WTC11 (cell line): ENCODE measurements at regions not wholly inside any gene's neighbourhood (a gene's known extent, or its start where the extent isn't known, plus 50 kb on each side); places are given as distances from the start of the nearest gene placed in this dataset.

Experiments used
- ATAC-seq: fragments of 200-7000 bp; cut with Tn5 transposase; 2 replicates; pipeline ENCODE4 v1.10.0; 2021; ENCODE audit warnings: mild to moderate bottlenecking, moderate library complexity
- CTCF ChIA-PET: fragments of 300-600 bp; sonication (Branson Sonifier 250); formaldehyde crosslinking; loops from one replicate; lab custom pipeline; 2021; ENCODE audit warnings: antibody characterized with exemption; lab: Charles Lee
- POLR2A ChIA-PET: fragments of 350-600 bp; sonication (Branson Sonifier 250); formaldehyde crosslinking; loops from one replicate; lab custom pipeline; 2021; ENCODE audit warnings: antibody characterized with exemption; lab: Charles Lee
- DNase-seq: peaks from one replicate; pipeline ENCODE4 v3.0.0; 2021; ENCODE audit warnings: low spot score
- H3K27ac Mint-ChIP-seq: 2 replicates; pipeline ENCODE4 v1.8.0; 2021; ENCODE audit warnings: mixed read lengths
- H3K27me3 Mint-ChIP-seq: 2 replicates; pipeline ENCODE4 v1.8.0; 2021; ENCODE audit warnings: low read depth, mild to moderate bottlenecking, moderate library complexity, mixed read lengths
- H3K36me3 Mint-ChIP-seq: 2 replicates; pipeline ENCODE4 v1.8.0; 2021; ENCODE audit warnings: mixed read lengths
- H3K4me1 Mint-ChIP-seq: 2 replicates; pipeline ENCODE4 v1.8.0; 2022; ENCODE audit warnings: mixed read lengths
- H3K4me3 Mint-ChIP-seq: 2 replicates; pipeline ENCODE4 v1.8.0; 2021; ENCODE audit warnings: mild to moderate bottlenecking, moderate library complexity, mixed read lengths
- H3K9me3 Mint-ChIP-seq: 2 replicates; pipeline ENCODE4 v1.8.0; 2021; ENCODE audit warnings: mixed read lengths
- ETV6 ChIP-seq: sonication (generic); formaldehyde crosslinking; IDR thresholded peaks from 2 replicates; pipeline ENCODE4 v1.8.1; 2022; ENCODE audit warnings: mild to moderate bottlenecking, missing genetic modification reagents
- FOXJ3 ChIP-seq: sonication (generic); formaldehyde crosslinking; IDR thresholded peaks from 2 replicates; pipeline ENCODE4 v1.9.0; 2021; ENCODE audit warnings: missing genetic modification reagents, mild to moderate bottlenecking, borderline replicate concordance
- GABPB1 ChIP-seq: sonication (generic); formaldehyde crosslinking; IDR thresholded peaks from 2 replicates; pipeline ENCODE4 v1.8.1; 2023; ENCODE audit warnings: mild to moderate bottlenecking, missing genetic modification reagents
- IRF2 ChIP-seq: sonication (generic); formaldehyde crosslinking; IDR thresholded peaks from 2 replicates; pipeline ENCODE4 v1.8.0; 2022; ENCODE audit warnings: low read depth, missing genetic modification reagents, borderline replicate concordance
- JAZF1 ChIP-seq: fragments of 250-450 bp; sonication (Bioruptor Pico); IDR thresholded peaks from 2 replicates; pipeline ENCODE4 v1.9.0; 2021; ENCODE audit warnings: moderate library complexity, mild to moderate bottlenecking, inconsistent platforms
- JUN ChIP-seq: sonication (generic); formaldehyde crosslinking; IDR thresholded peaks from 2 replicates; pipeline ENCODE4 v1.8.0; 2023; ENCODE audit warnings: mild to moderate bottlenecking, missing genetic modification reagents
- MYBL2 ChIP-seq: sonication (generic); formaldehyde crosslinking; IDR thresholded peaks from 2 replicates; pipeline ENCODE4 v1.8.1; 2023; ENCODE audit warnings: mild to moderate bottlenecking, moderate library complexity, missing genetic modification reagents
- NFE2L1 ChIP-seq: sonication (generic); formaldehyde crosslinking; IDR thresholded peaks from 2 replicates; pipeline ENCODE4 v1.8.1; 2023; ENCODE audit warnings: missing genetic modification reagents
- NFYB ChIP-seq: sonication (generic); formaldehyde crosslinking; conservative IDR thresholded peaks from 2 replicates; pipeline ENCODE4 v1.8.0; 2022; ENCODE audit warnings: low read depth, missing genetic modification reagents
- RORB ChIP-seq: fragments of 250-450 bp; sonication (Bioruptor Pico); IDR thresholded peaks from 2 replicates; pipeline ENCODE4 v1.9.0; 2021; ENCODE audit warnings: mild to moderate bottlenecking
- ZNF121 ChIP-seq: sonication (generic); formaldehyde crosslinking; IDR thresholded peaks from 2 replicates; pipeline ENCODE4 v1.8.0; 2023; ENCODE audit warnings: missing genetic modification reagents
- ZNF138 ChIP-seq: sonication (generic); formaldehyde crosslinking; conservative IDR thresholded peaks from 2 replicates; pipeline ENCODE4 v1.8.1; 2022; ENCODE audit warnings: mild to moderate bottlenecking, moderate library complexity, missing genetic modification reagents
- ZNF232 ChIP-seq: sonication (generic); formaldehyde crosslinking; IDR thresholded peaks from 2 replicates; pipeline ENCODE4 v1.8.0; 2022; ENCODE audit warnings: mild to moderate bottlenecking, missing genetic modification reagents
- ZNF263 ChIP-seq: sonication (generic); formaldehyde crosslinking; IDR thresholded peaks from 2 replicates; pipeline ENCODE4 v1.8.1; 2022; ENCODE audit warnings: low read depth, mild to moderate bottlenecking, moderate library complexity, missing genetic modification reagents
- ZNF396 ChIP-seq: fragments of 250-450 bp; sonication (Bioruptor Pico); IDR thresholded peaks from 2 replicates; pipeline ENCODE4 v1.8.0; 2021; ENCODE audit warnings: mild to moderate bottlenecking, moderate library complexity, borderline replicate concordance
- ZNF671 ChIP-seq: fragments of 250-450 bp; sonication (Bioruptor Pico); IDR thresholded peaks from 2 replicates; pipeline ENCODE4 v1.8.0; 2021; ENCODE audit warnings: mild to moderate bottlenecking
- TF ChIP-seq, protein P1 (sequence below): fragments of 250-450 bp; sonication (Bioruptor Pico); IDR thresholded peaks from 2 replicates; pipeline ENCODE4 v1.9.0; 2021; ENCODE audit warnings: moderate library complexity, mild to moderate bottlenecking, inconsistent platforms, borderline replicate concordance
- TF ChIP-seq, protein P2 (sequence below): sonication (generic); formaldehyde crosslinking; IDR thresholded peaks from 2 replicates; pipeline ENCODE4 v1.8.0; 2022; ENCODE audit warnings: mild to moderate bottlenecking, missing genetic modification reagents
- TF ChIP-seq, protein P3 (sequence below): sonication (generic); formaldehyde crosslinking; conservative IDR thresholded peaks from 2 replicates; pipeline ENCODE4 v1.8.1; 2022; ENCODE audit warnings: mild to moderate bottlenecking, missing genetic modification reagents
- TF ChIP-seq, protein P4 (sequence below): sonication (generic); formaldehyde crosslinking; IDR thresholded peaks from 2 replicates; pipeline ENCODE4 v1.8.0; 2022; ENCODE audit warnings: mild to moderate bottlenecking, missing genetic modification reagents
- TF ChIP-seq, protein P5 (sequence below): sonication (generic); formaldehyde crosslinking; conservative IDR thresholded peaks from 2 replicates; pipeline ENCODE4 v1.8.1; 2023; ENCODE audit warnings: mild to moderate bottlenecking, low read depth, missing genetic modification reagents, moderate library complexity

DNA sequence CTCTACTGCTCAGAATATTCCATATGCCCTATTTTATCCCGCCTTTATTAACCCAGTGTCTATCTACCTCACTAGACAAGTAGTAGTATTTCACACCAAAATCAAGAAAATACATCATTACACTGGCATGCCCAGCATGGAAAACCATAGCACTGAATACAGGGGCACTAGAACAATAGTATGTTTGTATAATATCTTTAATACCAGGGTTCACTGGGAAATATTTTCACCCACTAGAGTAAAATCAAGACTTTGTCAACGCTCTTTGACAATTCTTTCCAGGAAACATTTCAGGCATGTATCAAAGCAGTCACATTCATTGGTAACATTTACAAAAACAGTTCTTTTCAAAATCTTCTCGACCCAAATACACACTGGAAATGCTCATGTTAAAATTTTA, 119.3 kb upstream of the BEND6 start:
- no peak overlapping the region for H3K27ac Mint-ChIP-seq
- peaks cover 59% of the 10 kb centered on the region for H3K4me1 Mint-ChIP-seq
- ATAC-seq (no peak), DNase-seq (no peak)
- peaks cover 13% of the 10 kb centered on the region; the same call in 1 of the 2 replicates for H3K9me3 Mint-ChIP-seq
- CTCF ChIA-PET = no interaction called here
- POLR2A ChIA-PET = no interaction called here
- TF ChIP-seq NFE2L1 (CRISPR knock-in tag) (no peak), FOXJ3 (CRISPR knock-in tag) (no peak), ETV6 (CRISPR knock-in tag) (no peak), GABPB1 (no peak), MYBL2 (CRISPR knock-in tag) (no peak), RORB (no peak), IRF2 (CRISPR knock-in tag) (no peak), JUN (CRISPR knock-in tag) (no peak), ZNF232 (CRISPR knock-in tag) (no peak), NFYB (no peak), ZNF671 (CRISPR knock-in tag) (no peak), ZNF138 (CRISPR knock-in tag) (no peak), ZNF263 (CRISPR knock-in tag) (no peak)
- TF ChIP-seq, protein P1, sequence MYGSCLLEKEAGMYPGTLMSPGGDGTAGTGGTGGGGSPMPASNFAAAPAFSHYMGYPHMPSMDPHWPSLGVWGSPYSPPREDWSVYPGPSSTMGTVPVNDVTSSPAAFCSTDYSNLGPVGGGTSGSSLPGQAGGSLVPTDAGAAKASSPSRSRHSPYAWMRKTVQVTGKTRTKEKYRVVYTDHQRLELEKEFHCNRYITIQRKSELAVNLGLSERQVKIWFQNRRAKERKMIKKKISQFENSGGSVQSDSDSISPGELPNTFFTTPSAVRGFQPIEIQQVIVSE (CRISPR knock-in tag) = no peak
- TF ChIP-seq, protein P2, sequence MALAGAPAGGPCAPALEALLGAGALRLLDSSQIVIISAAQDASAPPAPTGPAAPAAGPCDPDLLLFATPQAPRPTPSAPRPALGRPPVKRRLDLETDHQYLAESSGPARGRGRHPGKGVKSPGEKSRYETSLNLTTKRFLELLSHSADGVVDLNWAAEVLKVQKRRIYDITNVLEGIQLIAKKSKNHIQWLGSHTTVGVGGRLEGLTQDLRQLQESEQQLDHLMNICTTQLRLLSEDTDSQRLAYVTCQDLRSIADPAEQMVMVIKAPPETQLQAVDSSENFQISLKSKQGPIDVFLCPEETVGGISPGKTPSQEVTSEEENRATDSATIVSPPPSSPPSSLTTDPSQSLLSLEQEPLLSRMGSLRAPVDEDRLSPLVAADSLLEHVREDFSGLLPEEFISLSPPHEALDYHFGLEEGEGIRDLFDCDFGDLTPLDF (CRISPR knock-in tag) = no peak
- TF ChIP-seq, protein P3, sequence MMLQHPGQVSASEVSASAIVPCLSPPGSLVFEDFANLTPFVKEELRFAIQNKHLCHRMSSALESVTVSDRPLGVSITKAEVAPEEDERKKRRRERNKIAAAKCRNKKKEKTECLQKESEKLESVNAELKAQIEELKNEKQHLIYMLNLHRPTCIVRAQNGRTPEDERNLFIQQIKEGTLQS (CRISPR knock-in tag) = no peak
- TF ChIP-seq, protein P4, sequence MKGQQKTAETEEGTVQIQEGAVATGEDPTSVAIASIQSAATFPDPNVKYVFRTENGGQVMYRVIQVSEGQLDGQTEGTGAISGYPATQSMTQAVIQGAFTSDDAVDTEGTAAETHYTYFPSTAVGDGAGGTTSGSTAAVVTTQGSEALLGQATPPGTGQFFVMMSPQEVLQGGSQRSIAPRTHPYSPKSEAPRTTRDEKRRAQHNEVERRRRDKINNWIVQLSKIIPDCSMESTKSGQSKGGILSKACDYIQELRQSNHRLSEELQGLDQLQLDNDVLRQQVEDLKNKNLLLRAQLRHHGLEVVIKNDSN (CRISPR knock-in tag) = no peak
- TF ChIP-seq, protein P5, sequence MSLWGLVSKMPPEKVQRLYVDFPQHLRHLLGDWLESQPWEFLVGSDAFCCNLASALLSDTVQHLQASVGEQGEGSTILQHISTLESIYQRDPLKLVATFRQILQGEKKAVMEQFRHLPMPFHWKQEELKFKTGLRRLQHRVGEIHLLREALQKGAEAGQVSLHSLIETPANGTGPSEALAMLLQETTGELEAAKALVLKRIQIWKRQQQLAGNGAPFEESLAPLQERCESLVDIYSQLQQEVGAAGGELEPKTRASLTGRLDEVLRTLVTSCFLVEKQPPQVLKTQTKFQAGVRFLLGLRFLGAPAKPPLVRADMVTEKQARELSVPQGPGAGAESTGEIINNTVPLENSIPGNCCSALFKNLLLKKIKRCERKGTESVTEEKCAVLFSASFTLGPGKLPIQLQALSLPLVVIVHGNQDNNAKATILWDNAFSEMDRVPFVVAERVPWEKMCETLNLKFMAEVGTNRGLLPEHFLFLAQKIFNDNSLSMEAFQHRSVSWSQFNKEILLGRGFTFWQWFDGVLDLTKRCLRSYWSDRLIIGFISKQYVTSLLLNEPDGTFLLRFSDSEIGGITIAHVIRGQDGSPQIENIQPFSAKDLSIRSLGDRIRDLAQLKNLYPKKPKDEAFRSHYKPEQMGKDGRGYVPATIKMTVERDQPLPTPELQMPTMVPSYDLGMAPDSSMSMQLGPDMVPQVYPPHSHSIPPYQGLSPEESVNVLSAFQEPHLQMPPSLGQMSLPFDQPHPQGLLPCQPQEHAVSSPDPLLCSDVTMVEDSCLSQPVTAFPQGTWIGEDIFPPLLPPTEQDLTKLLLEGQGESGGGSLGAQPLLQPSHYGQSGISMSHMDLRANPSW (CRISPR knock-in tag) = no peak
- TF ChIP-seq, all 79 proteins: peak for 0
- H3K36me3 Mint-ChIP-seq = peaks cover 9% of the 10 kb centered on the region
- no peaks in the 10 kb centered on the region for H3K27me3 Mint-ChIP-seq
- H3K4me3 Mint-ChIP-seq = no peak overlapping the region

DNA sequence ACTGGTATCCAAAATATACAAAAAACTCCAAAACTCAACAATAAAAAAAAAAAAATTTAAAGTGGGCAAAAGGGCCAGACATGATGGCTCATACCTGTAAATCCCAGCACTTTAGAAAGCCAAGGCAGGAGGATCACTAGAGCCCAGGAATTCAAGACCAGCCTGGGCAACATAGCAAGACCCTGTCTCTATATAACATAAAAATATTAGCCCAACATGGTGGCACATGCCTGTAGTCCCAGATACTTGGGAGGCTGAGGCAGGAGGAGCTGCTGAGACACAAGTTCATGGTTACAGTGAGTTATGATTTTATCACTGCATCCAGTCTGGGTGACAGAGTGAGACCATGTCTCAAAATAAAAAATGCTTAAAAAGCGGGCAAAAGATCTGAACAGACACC, 121.0 kb upstream of the BEND6 start:
- no peak overlapping the region for H3K4me3 Mint-ChIP-seq
- CTCF ChIA-PET = no interaction called here

More for the DNA sequence above, 121.0 kb upstream of the BEND6 start:
- no peak for TF ChIP-seq ZNF671 (CRISPR knock-in tag)
- no peak for TF ChIP-seq ZNF396 (CRISPR knock-in tag)
- TF ChIP-seq JAZF1 (CRISPR knock-in tag) = no peak
- peak; percentile 87; the same call in 1 of the 2 replicates for TF ChIP-seq ZNF121 (CRISPR knock-in tag)
- Mint-ChIP-seq H3K4me1 (peaks cover 54% of the 10 kb centered on the region), H3K9me3 (peaks cover 13% of the 10 kb centered on the region; the same call in 1 of the 2 replicates), H3K36me3 (peaks cover 9% of the 10 kb centered on the region), H3K27ac (no peak overlapping the region), H3K27me3 (no peaks in the 10 kb centered on the region)
- POLR2A ChIA-PET = no interaction called here
- ATAC-seq (no peak), DNase-seq (no peak)
